Immature natural killer cell (primary cell): ENCODE measurements at regions not wholly inside any gene's neighbourhood (a gene's known extent, or its start where the extent isn't known, plus 50 kb on each side); places are given as distances from the start of the nearest gene placed in this dataset.
"Not testable (repeated sequence)": the region's sequence is repeated elsewhere in the genome, so short reads cannot be mapped to it uniquely, and the experiment has no call there.

Source experiments
- DNase-seq, 3 donors: peaks; one replicate each; pipeline ENCODE4 v3.0.0; 2022; ENCODE audit warnings: mixed read lengths in 1 of 3
- H3K27ac Mint-ChIP-seq, 6 donors: one replicate each; pipeline ENCODE4 v1.8.0; 2020; ENCODE audit warnings: mixed read lengths in 6 of 6, mild to moderate bottlenecking in 5 of 6, inconsistent platforms in 4 of 6, moderate library complexity in 3 of 6
- H3K27me3 Mint-ChIP-seq, 3 donors: one replicate each; pipeline ENCODE4 v1.8.0; 2020 to 2021; ENCODE audit warnings: low read depth in 3 of 3, mild to moderate bottlenecking in 3 of 3, mixed read lengths in 3 of 3, moderate library complexity in 3 of 3, inconsistent platforms in 1 of 3
- H3K36me3 Mint-ChIP-seq, 3 donors: one replicate each; pipeline ENCODE4 v1.8.0; 2020; ENCODE audit warnings: mixed read lengths in 3 of 3, inconsistent platforms in 2 of 3, mild to moderate bottlenecking in 2 of 3
- H3K4me1 Mint-ChIP-seq, 2 donors: one replicate each; pipeline ENCODE4 v1.8.0; 2020; ENCODE audit warnings: inconsistent platforms in 2 of 2, mild to moderate bottlenecking in 2 of 2, mixed read lengths in 2 of 2, moderate library complexity in 1 of 2
- H3K4me3 Mint-ChIP-seq, 5 donors: one replicate each; pipeline ENCODE4 v1.8.0; 2020; ENCODE audit warnings: mild to moderate bottlenecking in 5 of 5, mixed read lengths in 5 of 5, inconsistent platforms in 3 of 5, moderate library complexity in 3 of 5
- H3K9me3 Mint-ChIP-seq, 6 donors: one replicate each; pipeline ENCODE4 v1.8.0; 2020; ENCODE audit warnings: mild to moderate bottlenecking in 6 of 6, mixed read lengths in 6 of 6, inconsistent platforms in 4 of 6, moderate library complexity in 3 of 6

DNA sequence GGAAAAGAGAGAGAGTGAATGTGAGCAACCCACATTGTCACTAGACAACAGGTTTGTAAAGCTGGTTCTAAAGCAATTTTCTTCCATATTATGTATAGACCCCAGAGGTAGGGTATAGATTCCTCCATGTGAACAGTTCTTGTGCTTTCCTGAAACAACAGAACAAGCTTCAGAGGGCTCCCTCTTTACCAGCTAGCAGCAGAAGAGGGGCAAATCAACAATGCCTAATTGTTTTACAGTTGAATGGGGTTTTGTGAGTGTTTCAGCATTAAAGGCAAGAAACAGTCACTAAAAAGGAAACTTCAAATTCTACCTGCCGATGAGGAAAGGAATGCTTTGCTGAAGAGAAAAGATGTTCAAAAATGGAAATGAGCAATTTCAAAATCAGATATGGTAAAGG is 341.2 kb upstream of the KITLG start:
- Mint-ChIP-seq H3K36me3 (no peaks in the 10 kb centered on the region), H3K4me3 (no peak overlapping the region), H3K27me3 (peaks cover 2 to 10% (median 3%) of the 10 kb centered on the region in 3 donors), H3K27ac (no peak overlapping the region), H3K9me3 (peaks cover 0 to 8% (median 0%) of the 10 kb centered on the region in 6 donors), H3K4me1 (no peaks in the 10 kb centered on the region)
- no peak for DNase-seq

DNA sequence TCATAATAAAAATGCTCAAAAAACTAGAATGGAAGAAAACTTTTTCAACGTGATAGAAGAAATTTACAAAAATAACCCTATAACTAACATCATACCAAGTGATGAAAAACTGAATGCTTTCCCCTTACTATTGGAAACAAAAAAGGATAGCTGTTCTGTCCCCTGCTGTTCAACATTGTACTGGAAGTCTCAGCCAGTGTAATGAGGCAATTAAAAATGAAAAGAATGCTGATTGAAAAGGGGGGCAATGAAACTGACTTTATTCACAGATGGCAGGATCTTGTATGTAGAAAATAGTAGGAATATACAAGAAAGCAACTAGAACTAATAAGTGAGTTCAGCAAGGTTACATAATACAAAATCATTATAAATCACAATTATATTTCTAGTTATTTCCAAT is 337.9 kb upstream of the KITLG start:
- no peak overlapping the region for H3K27ac Mint-ChIP-seq
- peaks cover 11 to 18% (median 16%) of the 10 kb centered on the region in 6 donors for H3K9me3 Mint-ChIP-seq
- H3K36me3 Mint-ChIP-seq: peaks cover 0 to 4% (median 3%) of the 10 kb centered on the region in 3 donors
- no peak overlapping the region for H3K4me3 Mint-ChIP-seq
- no peaks in the 10 kb centered on the region for H3K4me1 Mint-ChIP-seq
- H3K27me3 Mint-ChIP-seq: peaks cover 2 to 3% (median 3%) of the 10 kb centered on the region in 3 donors
- DNase-seq: no peak

DNA sequence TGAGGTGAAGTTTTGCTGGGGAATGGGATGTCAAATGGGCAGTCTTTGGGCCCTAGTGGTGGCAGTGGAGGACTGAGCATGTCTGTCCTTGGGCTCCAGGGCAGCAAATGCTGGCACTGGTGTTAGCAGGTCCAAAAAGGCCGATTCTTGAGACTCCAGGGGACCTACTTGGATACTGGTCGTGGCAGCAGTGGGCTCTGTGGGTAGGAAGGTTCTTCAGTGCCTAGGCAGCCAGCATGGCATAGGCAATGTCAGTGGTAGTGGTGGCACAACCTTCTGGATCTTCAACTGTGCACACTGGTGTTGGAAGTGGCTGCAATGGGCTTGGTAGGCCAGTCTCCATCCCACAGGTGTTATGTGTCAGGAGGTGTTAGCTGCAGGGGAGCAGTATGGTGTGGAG is 334.7 kb upstream of the KITLG start:
- H3K27ac Mint-ChIP-seq: no peak overlapping the region
- H3K4me1 Mint-ChIP-seq: no peaks in the 10 kb centered on the region
- peaks cover 16 to 30% (median 19%) of the 10 kb centered on the region in 6 donors for H3K9me3 Mint-ChIP-seq
- DNase-seq: no peak
- peaks cover 0 to 4% (median 3%) of the 10 kb centered on the region in 3 donors for H3K36me3 Mint-ChIP-seq
- H3K4me3 Mint-ChIP-seq: no peak overlapping the region
- peaks cover 0 to 5% (median 3%) of the 10 kb centered on the region in 3 donors for H3K27me3 Mint-ChIP-seq

DNA sequence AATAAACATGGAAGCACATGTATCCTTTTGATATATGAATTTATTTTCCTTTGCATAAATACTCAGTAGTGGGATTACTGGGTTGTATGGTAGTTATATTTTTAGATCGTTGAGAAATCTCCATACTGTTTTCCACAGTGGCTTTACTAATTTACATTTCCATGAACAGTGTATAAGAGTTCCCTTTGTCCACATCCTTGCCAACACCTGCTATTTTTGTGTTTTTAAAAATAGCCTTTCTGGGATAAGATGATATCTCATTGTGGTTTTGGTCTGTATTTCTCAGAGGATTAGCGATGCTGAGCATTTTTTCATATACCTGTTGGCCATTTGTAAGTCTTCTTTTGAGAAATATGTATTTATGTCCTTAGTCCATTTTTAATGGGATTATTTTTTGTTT is 329.2 kb upstream of the KITLG start:
- Mint-ChIP-seq H3K9me3 (peaks cover 11 to 32% (median 15%) of the 10 kb centered on the region in 6 donors), H3K4me1 (no peaks in the 10 kb centered on the region)
- no peak for DNase-seq

DNA sequence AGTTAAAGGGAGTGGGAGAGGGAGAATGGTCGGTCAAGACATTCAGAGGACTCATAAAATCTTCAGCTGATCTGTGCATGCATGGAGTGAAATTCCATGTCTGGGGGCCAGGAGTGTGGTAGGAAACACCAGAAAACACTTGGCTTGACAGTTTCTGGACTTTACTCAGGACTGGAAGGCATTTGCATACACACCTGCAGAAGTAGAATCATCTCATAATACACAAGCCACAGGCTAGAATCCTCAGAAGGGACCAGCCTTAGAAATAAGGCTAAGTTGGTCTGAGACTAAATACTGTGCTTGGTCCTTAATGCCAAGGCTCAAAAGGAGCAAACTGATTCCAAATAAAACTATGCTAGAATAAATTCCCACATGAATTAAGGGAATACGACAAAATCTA is 328.1 kb upstream of the KITLG start:
- DNase-seq: no peak
- Mint-ChIP-seq H3K27me3 (peaks cover 0 to 8% (median 0%) of the 10 kb centered on the region in 3 donors), H3K9me3 (peaks cover 3 to 25% (median 6%) of the 10 kb centered on the region in 6 donors), H3K4me3 (no peak overlapping the region), H3K4me1 (no peaks in the 10 kb centered on the region), H3K36me3 (no peaks in the 10 kb centered on the region), H3K27ac (no peak overlapping the region)

More for the DNA sequence above, 329.2 kb upstream of the KITLG start:
- Mint-ChIP-seq H3K27ac (no peak overlapping the region), H3K36me3 (peaks cover 0 to under 1% (median under 1%) of the 10 kb centered on the region in 3 donors), H3K4me3 (no peak overlapping the region), H3K27me3 (peaks cover 0 to 7% (median 0%) of the 10 kb centered on the region in 3 donors)

DNA sequence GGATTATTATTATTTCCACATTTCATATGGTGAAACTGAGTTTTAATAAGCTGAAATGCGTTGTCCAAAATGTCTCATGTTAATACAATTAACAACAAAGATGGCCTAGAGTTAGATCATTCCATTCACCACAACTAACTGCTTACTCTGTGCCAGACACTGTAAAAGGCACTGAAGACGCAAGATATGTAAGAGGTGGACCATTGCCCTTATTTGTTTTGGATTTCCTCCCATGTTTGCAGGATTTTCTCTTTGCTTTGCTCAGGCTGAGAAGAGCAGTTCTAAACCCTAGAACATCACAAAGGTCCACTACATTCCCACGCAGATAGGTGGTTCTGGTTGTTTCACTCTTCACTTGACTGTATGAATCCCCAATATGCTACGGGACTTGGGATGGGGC is 324.4 kb upstream of the KITLG start:
- H3K27ac Mint-ChIP-seq: no peak overlapping the region
- peaks cover 0 to 5% (median 0%) of the 10 kb centered on the region in 3 donors for H3K27me3 Mint-ChIP-seq
- peaks cover 0 to 3% (median 1%) of the 10 kb centered on the region in 6 donors for H3K9me3 Mint-ChIP-seq
- H3K4me1 Mint-ChIP-seq: no peaks in the 10 kb centered on the region
- H3K36me3 Mint-ChIP-seq: no peaks in the 10 kb centered on the region
- DNase-seq: no peak
- no peak overlapping the region for H3K4me3 Mint-ChIP-seq

DNA sequence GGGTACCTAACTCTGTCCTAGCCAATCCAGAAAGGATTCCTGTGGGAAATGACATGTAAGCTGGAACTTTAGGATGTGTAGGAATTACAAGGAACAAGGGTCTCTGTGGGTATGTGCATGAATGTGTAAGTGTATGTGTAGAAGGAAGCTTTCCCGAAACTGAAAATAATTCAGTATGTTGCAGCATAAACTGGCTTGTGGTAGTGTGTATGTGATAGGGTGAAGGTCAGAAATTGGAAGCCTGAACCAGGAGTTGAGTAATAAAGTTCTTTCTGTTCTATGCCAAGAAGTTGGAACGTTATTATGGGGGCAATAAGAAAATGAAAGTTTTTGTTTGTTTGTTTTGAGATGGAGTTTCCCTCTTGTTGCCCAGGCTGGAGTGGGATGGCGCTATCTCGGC is 323.1 kb upstream of the KITLG start:
- H3K27me3 Mint-ChIP-seq: peaks cover 0 to 4% (median 0%) of the 10 kb centered on the region in 3 donors
- DNase-seq: no peak
- no peak overlapping the region for H3K27ac Mint-ChIP-seq
- H3K4me1 Mint-ChIP-seq: no peaks in the 10 kb centered on the region
- no peak overlapping the region for H3K4me3 Mint-ChIP-seq
- peaks cover 0 to 4% (median 1%) of the 10 kb centered on the region in 6 donors for H3K9me3 Mint-ChIP-seq
- H3K36me3 Mint-ChIP-seq: no peaks in the 10 kb centered on the region

DNA sequence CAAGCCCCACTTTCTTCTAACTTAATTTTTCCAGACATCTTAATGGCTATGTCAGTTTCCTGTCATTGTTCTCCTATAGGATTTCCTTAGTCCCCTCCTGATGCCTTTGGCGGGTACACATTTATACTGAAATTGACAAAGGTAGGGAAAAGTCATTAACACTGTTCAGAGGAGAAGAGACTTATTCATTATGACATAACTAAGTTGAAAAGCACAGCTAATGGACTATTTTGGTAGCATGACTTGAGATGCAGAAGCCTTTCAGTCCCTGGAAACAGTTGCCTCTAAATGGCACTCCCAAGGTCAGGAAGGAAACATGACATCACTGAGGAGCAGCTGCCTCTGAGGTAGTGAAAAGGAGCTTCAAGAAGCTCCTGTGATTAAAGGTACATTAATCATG is 317.5 kb upstream of the KITLG start:
- Mint-ChIP-seq H3K27ac (no peak overlapping the region), H3K27me3 (no peaks in the 10 kb centered on the region), H3K4me3 (no peak overlapping the region), H3K36me3 (no peaks in the 10 kb centered on the region), H3K4me1 (no peaks in the 10 kb centered on the region), H3K9me3 (peaks cover 0 to 2% (median 0%) of the 10 kb centered on the region in 6 donors)
- no peak for DNase-seq

DNA sequence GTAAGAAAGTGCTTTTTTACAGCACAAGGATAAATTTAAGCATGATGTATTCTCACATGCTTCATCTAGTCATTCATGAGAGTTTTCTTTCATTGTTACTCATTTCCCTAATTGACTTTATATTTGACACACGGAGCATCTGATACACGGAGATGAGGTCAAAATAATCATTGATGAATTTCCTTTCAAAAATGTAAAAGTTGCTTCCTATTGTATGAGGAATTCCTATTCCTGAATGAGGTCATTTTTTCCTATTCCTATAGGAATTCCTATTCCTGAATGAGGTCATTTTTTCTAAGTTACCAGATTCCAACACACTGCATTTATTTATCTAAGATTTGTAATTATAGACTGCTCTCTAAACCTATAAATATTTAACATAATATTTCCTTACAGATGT is 316.7 kb upstream of the KITLG start:
- Mint-ChIP-seq H3K27ac (no peak overlapping the region), H3K4me3 (no peak overlapping the region), H3K4me1 (no peaks in the 10 kb centered on the region), H3K27me3 (no peaks in the 10 kb centered on the region), H3K36me3 (no peaks in the 10 kb centered on the region), H3K9me3 (peaks cover 0 to 2% (median 0%) of the 10 kb centered on the region in 6 donors)
- no peak for DNase-seq

DNA sequence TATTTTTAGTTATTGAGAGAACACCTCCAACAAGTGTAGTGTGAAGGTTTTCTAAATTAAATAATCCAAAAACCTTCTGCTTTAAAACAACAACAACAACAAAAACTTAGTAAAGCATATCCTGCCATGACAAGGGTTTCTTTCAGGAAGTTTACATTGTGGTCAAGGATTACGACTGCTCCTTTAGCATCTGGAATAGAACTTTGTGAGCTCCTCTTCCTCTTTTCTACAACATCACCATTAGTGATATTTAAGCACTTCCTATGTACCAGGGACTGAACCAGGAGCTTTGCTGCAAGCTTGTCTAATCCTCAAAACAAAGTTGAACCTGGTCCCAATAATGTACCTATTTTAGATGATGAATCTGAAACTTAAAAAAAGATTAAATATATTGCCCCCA is 315.4 kb upstream of the KITLG start:
- Mint-ChIP-seq H3K36me3 (no peaks in the 10 kb centered on the region), H3K4me3 (no peak overlapping the region), H3K27ac (no peak overlapping the region), H3K27me3 (no peaks in the 10 kb centered on the region), H3K4me1 (no peaks in the 10 kb centered on the region), H3K9me3 (peaks cover 0 to 2% (median 0%) of the 10 kb centered on the region in 6 donors)
- no peak for DNase-seq

DNA sequence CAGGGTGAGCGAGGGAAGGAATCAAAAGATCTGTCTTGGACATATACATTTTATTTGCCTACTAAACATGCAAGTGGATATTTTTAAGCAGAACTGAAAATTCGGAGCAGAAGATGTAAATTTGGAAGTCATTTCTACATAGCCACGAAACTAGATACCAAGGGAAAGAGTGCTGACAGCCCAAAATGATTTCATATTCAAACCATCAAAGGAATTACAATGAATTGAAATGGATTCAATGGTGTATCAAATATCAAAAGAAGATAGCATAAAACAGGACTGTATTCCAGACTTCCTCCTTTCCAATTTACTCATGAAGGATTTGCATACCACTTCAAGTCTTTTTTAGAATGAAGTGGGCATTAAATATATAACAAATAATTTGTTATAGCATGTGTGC is 313.5 kb upstream of the KITLG start:
- Mint-ChIP-seq H3K27ac (no peak overlapping the region), H3K27me3 (no peaks in the 10 kb centered on the region), H3K4me1 (no peaks in the 10 kb centered on the region), H3K36me3 (no peaks in the 10 kb centered on the region), H3K9me3 (peaks cover 0 to 2% (median 0%) of the 10 kb centered on the region in 6 donors), H3K4me3 (no peak overlapping the region)
- DNase-seq: no peak

DNA sequence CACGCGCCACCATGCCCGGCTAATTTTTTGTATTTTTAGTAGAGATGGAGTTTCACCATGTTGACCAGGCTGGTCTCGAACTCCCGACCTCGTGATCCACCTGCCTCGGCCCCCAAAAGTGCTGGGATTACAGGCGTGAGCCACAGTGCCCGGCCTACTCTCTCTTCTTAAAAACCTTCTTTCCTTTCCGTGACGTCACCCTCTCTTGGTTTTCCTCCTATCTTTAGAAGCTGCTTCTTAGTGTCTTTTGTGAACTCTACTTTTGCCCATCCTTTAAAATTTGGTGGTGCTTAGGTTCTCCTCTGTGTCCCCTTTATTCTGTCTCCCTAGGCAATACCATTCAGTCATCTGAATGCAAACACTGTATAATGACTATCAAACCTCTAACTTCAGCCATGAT is 311.2 kb upstream of the KITLG start:
- not testable (repeated sequence) for H3K27me3 Mint-ChIP-seq, H3K9me3 Mint-ChIP-seq, DNase-seq, H3K36me3 Mint-ChIP-seq, H3K27ac Mint-ChIP-seq, H3K4me3 Mint-ChIP-seq, H3K4me1 Mint-ChIP-seq

DNA sequence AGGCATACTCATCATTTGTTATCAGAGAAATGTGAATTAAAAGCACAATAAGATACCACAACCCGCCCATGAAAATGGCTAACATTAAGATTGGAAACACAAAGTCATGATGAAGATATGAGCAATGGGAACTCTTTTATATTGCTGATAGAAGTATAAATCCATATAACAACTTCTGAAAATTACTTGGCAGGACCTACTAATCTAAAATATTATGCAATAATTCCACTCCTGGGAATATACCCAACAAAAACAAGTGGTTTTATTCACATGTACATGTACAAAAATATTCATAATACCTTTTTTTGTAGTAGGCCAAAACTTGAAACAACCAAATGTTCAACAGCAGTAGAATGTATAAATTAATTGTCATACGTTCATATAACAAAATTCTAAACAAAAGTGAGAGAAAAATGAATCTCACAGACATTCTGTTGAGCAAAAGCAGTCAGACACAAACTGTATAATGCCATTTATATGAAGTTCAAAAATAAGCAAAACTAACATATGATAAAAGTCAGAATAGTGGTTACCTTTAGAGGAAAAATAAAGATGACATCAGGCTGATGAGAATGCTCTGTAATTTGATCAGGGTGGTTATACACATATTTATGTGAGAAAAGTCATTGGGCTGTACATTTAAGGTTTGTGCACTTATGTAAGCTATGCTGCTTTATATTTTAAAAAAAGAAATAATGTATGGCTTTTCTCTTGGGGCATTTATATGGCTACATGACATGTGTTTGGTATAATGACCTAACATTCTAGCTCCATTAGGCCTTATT is 309.2 kb upstream of the KITLG start:
- no peaks in the 10 kb centered on the region for H3K4me1 Mint-ChIP-seq
- no peak for DNase-seq
- H3K27ac Mint-ChIP-seq: no peak overlapping the region
- peaks cover 0 to 2% (median 0%) of the 10 kb centered on the region in 6 donors for H3K9me3 Mint-ChIP-seq
- no peaks in the 10 kb centered on the region for H3K27me3 Mint-ChIP-seq
- no peak overlapping the region for H3K4me3 Mint-ChIP-seq
- no peaks in the 10 kb centered on the region for H3K36me3 Mint-ChIP-seq

DNA sequence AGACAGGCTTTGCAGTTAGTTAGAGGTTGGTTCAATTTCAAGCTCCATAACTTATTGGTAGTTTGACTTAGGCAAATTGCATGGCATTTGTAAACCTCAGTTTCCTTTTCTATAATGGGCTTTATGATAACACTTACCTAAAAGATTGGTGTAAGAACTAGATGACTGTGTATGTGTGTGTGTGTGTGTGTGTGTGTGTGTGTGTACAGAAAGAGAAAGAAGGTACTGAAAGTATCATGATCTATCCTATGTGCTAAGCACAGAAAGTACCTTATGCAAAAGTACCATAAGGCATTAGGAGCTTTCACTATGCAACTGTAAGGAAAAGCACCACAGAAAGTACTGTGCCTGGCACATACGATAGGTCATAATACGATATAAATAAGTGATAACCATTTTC is 304.3 kb upstream of the KITLG start:
- no peak overlapping the region for H3K27ac Mint-ChIP-seq
- H3K36me3 Mint-ChIP-seq: no peaks in the 10 kb centered on the region
- peaks cover 0 to 10% (median under 1%) of the 10 kb centered on the region in 6 donors for H3K9me3 Mint-ChIP-seq
- no peaks in the 10 kb centered on the region for H3K27me3 Mint-ChIP-seq
- no peaks in the 10 kb centered on the region for H3K4me1 Mint-ChIP-seq
- DNase-seq: no peak
- H3K4me3 Mint-ChIP-seq: no peak overlapping the region

DNA sequence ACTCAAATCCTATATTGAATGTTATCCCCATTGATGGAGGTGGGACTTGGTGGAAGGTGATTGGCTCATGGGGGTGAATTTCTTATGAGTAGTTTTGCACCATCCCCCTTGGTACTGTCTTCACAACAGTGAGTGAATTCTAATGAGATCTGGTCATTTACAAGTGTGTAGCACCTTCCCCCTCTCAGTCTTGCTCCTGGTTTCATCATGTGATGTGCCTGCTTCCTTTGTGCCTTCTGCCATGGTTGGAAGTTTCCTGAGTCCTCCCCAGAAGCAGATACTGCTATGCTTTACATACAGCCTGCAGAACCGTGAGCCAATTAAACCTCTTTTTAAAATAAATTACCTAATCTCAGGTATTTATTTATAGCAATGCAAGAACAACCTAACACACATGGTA is 302.4 kb upstream of the KITLG start:
- no peak for DNase-seq
- no peaks in the 10 kb centered on the region for H3K4me1 Mint-ChIP-seq
- no peaks in the 10 kb centered on the region for H3K36me3 Mint-ChIP-seq
- no peak overlapping the region for H3K27ac Mint-ChIP-seq
- peaks cover 0 to 10% (median under 1%) of the 10 kb centered on the region in 6 donors for H3K9me3 Mint-ChIP-seq
- H3K4me3 Mint-ChIP-seq: no peak overlapping the region
- no peaks in the 10 kb centered on the region for H3K27me3 Mint-ChIP-seq
